Activated naive CD4-positive, alpha-beta T cell treated with anti-CD3 and anti-CD28 coated beads for 36 hours (primary cell): ENCODE measurements at regions not wholly inside any gene's neighbourhood (a gene's known extent, or its start where the extent isn't known, plus 50 kb on each side); places are given as distances from the start of the nearest gene placed in this dataset.

Experiments
- CTCF ChIA-PET: fragments of 350-600 bp; sonication (Branson Sonifier 250); formaldehyde crosslinking; loops from one replicate; lab custom pipeline; 2021; ENCODE audit warnings: antibody characterized with exemption; lab: Charles Lee
- DNase-seq: peaks from one replicate; pipeline ENCODE4 v3.0.0-alpha.2; 2020
- H3K27ac Mint-ChIP-seq: one replicate; pipeline ENCODE4 v1.8.0; 2021; ENCODE audit warnings: mild to moderate bottlenecking, mixed read lengths
- H3K27me3 Mint-ChIP-seq: one replicate; pipeline ENCODE4 v1.8.0; 2021; ENCODE audit warnings: low read depth, mixed read lengths
- H3K36me3 Mint-ChIP-seq: one replicate; pipeline ENCODE4 v1.8.0; 2021; ENCODE audit warnings: low read depth, mixed read lengths
- H3K4me1 Mint-ChIP-seq: one replicate; pipeline ENCODE4 v1.8.0; 2021; ENCODE audit warnings: low read depth, mixed read lengths
- H3K4me3 Mint-ChIP-seq: one replicate; pipeline ENCODE4 v1.8.0; 2021; ENCODE audit warnings: mild to moderate bottlenecking, moderate library complexity, mixed read lengths
- H3K9me3 Mint-ChIP-seq: one replicate; pipeline ENCODE4 v1.8.0; 2021; ENCODE audit warnings: mixed read lengths
- intact Hi-C: fragments of 100-400 bp; cut with micrococcal nuclease; formaldehyde crosslinking; loops from one replicate; pipeline ENCODE4 v1.15.1; 2023

- H3K9me3 Mint-ChIP-seq = no peaks in the 10 kb centered on the region
- no peaks in the 10 kb centered on the region for H3K36me3 Mint-ChIP-seq
- intact Hi-C loops = no loop called here
- no peak overlapping the region for H3K4me3 Mint-ChIP-seq
- H3K4me1 Mint-ChIP-seq = no peaks in the 10 kb centered on the region
- no peak overlapping the region for H3K27ac Mint-ChIP-seq
- no peak for DNase-seq
- peaks cover 17% of the 10 kb centered on the region for H3K27me3 Mint-ChIP-seq
- CTCF ChIA-PET = no interaction called here
Measured at GRCh38 chr10:3306050-3306449, 133.5 kb upstream of the PITRM1 start.

GRCh38 chr10:3295582-3296151, 123.1 kb upstream of the PITRM1 start:
- intact Hi-C loops = no loop called here
- Mint-ChIP-seq H3K36me3 (no peaks in the 10 kb centered on the region), H3K9me3 (no peaks in the 10 kb centered on the region), H3K4me3 (no peak overlapping the region), H3K27ac (no peak overlapping the region), H3K4me1 (no peaks in the 10 kb centered on the region), H3K27me3 (peaks cover 4% of the 10 kb centered on the region)
- CTCF ChIA-PET = no interaction called here
- no peak for DNase-seq

DNA sequence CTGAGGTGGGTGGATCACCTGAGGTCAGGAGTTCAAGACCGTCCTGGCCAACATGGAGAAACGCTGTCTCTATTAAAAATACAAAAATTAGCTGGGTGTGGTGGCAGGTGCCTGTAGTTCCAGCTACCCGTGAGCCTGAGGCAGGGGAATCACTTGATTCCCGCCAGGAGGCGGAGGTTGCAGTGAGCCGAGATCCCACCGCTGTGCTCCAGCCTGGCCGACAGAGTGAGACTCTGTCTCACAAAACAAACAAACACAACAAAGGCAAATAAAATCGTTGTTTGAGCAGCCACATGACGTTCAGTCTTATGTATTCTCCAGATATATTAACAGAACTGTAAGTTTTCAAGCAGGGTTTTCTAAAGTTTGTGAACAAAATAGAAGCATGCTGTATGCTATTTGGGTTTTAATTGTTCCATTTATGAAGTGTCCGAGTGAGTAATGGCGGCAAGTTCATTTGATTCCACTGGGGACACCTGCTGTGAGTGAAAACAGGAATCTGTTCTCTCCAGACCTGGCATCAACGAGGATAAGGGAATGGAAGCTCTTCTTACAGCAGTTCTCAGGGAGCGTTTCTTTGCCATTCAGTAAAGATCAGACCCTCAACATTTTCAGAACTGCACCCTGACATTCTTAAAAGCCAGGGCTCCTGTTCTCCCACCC, 122.5 kb upstream of the PITRM1 start:
- Mint-ChIP-seq H3K27ac (no peak overlapping the region), H3K4me3 (no peak overlapping the region)

GRCh38 chr10:3293581-3294431, 121.2 kb upstream of the PITRM1 start:
- Mint-ChIP-seq H3K36me3 (no peaks in the 10 kb centered on the region), H3K27ac (no peak overlapping the region), H3K4me3 (no peak overlapping the region), H3K27me3 (peaks cover 4% of the 10 kb centered on the region), H3K4me1 (no peaks in the 10 kb centered on the region), H3K9me3 (no peaks in the 10 kb centered on the region)
- DNase-seq = no peak
- CTCF ChIA-PET = no interaction called here
- intact Hi-C loops = no loop called here

More for the DNA sequence above, 122.5 kb upstream of the PITRM1 start:
- intact Hi-C loops = no loop called here
- Mint-ChIP-seq H3K4me1 (no peaks in the 10 kb centered on the region), H3K27me3 (peaks cover 4% of the 10 kb centered on the region), H3K9me3 (no peaks in the 10 kb centered on the region), H3K36me3 (no peaks in the 10 kb centered on the region)
- no peak for DNase-seq
- CTCF ChIA-PET = no interaction called here

DNA sequence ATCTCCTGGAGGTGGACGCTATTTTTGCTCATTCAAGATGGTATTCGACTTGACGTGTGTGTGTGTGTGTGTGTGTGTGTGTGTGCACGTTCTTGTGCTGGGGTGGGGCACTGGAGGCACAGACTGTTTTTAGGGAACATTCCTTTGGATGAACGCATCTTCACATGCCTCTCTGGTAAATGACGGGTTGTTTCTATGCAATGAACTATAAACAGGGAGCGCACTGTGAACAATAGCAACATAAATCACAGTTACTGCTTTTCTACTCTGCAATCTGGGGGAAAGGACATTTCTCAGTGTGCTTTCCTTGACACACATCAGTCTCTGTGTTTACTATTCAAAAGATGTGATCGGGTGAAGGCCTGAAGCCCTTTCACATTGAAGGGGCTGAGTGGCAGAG, 120.1 kb upstream of the PITRM1 start:
- Mint-ChIP-seq H3K36me3 (no peaks in the 10 kb centered on the region), H3K4me3 (no peak overlapping the region), H3K4me1 (no peaks in the 10 kb centered on the region), H3K27me3 (peaks cover 4% of the 10 kb centered on the region), H3K27ac (no peak overlapping the region), H3K9me3 (no peaks in the 10 kb centered on the region)
- intact Hi-C loops = no loop called here
- no peak for DNase-seq
- CTCF ChIA-PET = no interaction called here

DNA sequence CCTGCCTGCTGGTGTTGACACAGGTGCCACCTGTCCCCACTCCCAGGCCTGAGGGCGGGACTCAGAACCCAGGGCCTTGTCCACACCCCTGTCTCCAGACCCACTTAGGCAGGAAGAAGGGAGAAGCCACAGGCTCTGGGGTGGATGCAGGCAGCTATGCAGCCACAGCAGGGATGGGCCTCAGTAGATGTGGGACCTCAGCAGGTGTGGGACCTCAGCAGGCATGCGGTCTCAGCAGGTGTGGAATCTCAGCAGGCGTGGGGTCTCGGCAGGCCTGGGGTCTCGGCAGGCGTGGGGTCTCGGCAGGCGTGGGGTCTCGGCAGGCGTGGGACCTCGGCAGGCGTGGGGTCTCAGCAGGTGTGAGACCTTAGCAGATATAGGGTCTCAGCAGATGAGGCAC, 118.0 kb upstream of the PITRM1 start:
- H3K36me3 Mint-ChIP-seq = no peaks in the 10 kb centered on the region
- H3K9me3 Mint-ChIP-seq = no peaks in the 10 kb centered on the region
- H3K4me1 Mint-ChIP-seq = no peaks in the 10 kb centered on the region
- no peak overlapping the region for H3K27ac Mint-ChIP-seq
- no peak overlapping the region for H3K4me3 Mint-ChIP-seq
- peaks cover 2% of the 10 kb centered on the region for H3K27me3 Mint-ChIP-seq
- CTCF ChIA-PET = interaction anchor here (0.6 kb wide), 1 partner anchor 1607 kb away, joined by 3 read pairs; no protein-coding TSS in a partner anchor
- DNase-seq = no peak
- intact Hi-C loops = no loop called here

- CTCF ChIA-PET = no interaction called here
- intact Hi-C loops = no loop called here
- no peaks in the 10 kb centered on the region for H3K27me3 Mint-ChIP-seq
- no peak for DNase-seq
- no peak overlapping the region for H3K4me3 Mint-ChIP-seq
- no peaks in the 10 kb centered on the region for H3K36me3 Mint-ChIP-seq
- H3K27ac Mint-ChIP-seq = no peak overlapping the region
- no peaks in the 10 kb centered on the region for H3K9me3 Mint-ChIP-seq
- H3K4me1 Mint-ChIP-seq = no peaks in the 10 kb centered on the region
Measured at GRCh38 chr10:3287572-3288445, 115.2 kb upstream of the PITRM1 start.

DNA sequence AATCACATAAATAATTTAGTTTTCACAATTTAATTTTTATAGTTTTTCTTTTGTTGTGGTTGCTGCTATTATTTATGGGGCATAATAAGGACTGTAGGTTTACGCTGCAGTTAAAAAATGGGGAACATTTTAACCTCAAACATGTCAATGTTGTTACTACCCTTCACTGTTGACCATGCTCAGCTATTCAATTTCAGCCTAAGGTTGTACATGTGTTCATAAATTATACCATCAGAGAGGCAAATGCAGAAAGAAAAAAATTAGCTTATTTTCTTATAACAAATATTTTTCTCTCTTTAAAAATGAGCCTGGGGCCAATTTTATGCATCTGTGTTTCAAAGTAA, 110.1 kb upstream of the PITRM1 start:
- Mint-ChIP-seq H3K27me3 (no peaks in the 10 kb centered on the region), H3K9me3 (no peaks in the 10 kb centered on the region), H3K36me3 (no peaks in the 10 kb centered on the region), H3K27ac (no peak overlapping the region), H3K4me1 (no peaks in the 10 kb centered on the region), H3K4me3 (no peak overlapping the region)
- CTCF ChIA-PET = no interaction called here
- DNase-seq = no peak
- intact Hi-C loops = no loop called here

GRCh38 chr10:3281941-3282673, 109.5 kb upstream of the PITRM1 start:
- no peak for DNase-seq
- CTCF ChIA-PET = no interaction called here
- Mint-ChIP-seq H3K27ac (no peak overlapping the region), H3K4me1 (no peaks in the 10 kb centered on the region), H3K9me3 (no peaks in the 10 kb centered on the region), H3K27me3 (peaks cover 3% of the 10 kb centered on the region), H3K4me3 (no peak overlapping the region), H3K36me3 (no peaks in the 10 kb centered on the region)
- intact Hi-C loops = no loop called here

DNA sequence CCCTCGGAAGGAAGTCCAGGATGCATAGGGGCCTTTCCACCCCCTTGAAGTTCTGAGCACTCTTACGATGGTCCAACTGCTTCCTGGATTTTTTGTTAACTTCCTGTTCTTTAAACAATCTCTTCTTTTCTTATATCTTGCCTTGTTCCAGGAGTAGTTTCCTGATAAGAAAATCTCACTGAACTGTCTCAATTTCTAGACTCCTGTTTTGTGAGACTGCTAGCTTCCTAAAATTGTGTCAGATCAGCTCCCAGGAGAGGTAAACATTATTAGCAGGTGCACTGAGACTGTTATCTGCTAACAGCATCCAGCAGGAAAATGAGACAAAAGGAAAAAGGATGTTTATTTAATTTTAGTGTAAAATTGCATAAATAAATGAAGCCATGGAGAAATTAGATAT, 106.2 kb upstream of the PITRM1 start:
- H3K4me3 Mint-ChIP-seq = no peak overlapping the region
- H3K36me3 Mint-ChIP-seq = no peaks in the 10 kb centered on the region
- H3K4me1 Mint-ChIP-seq = no peaks in the 10 kb centered on the region
- no peak for DNase-seq
- no peaks in the 10 kb centered on the region for H3K9me3 Mint-ChIP-seq
- intact Hi-C loops = no loop called here
- CTCF ChIA-PET = no interaction called here
- no peak overlapping the region for H3K27ac Mint-ChIP-seq
- H3K27me3 Mint-ChIP-seq = peaks cover 3% of the 10 kb centered on the region

DNA sequence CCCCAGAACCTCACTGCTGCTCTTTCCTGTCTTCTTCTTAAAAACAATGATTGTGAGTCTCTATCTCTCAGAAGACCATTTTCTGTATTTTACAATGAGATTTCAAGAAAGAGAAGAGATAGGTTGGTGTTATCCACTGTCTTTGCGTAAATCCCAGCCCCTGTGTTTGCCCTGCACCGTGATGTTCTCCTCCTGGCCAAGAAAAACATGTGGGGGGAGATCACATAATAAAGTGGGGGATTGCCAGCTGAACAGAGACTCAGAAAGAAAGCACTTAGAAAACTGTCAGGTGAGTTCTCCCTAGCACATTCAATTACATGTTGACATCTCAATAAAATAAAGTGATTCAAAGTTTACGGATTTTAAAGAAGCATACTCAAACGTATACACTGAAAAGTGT, 105.0 kb upstream of the PITRM1 start:
- no peak overlapping the region for H3K27ac Mint-ChIP-seq
- CTCF ChIA-PET = no interaction called here
- H3K27me3 Mint-ChIP-seq = peaks cover 3% of the 10 kb centered on the region
- DNase-seq = no peak
- H3K36me3 Mint-ChIP-seq = no peaks in the 10 kb centered on the region
- no peaks in the 10 kb centered on the region for H3K9me3 Mint-ChIP-seq
- H3K4me1 Mint-ChIP-seq = no peaks in the 10 kb centered on the region
- intact Hi-C loops = no loop called here
- H3K4me3 Mint-ChIP-seq = no peak overlapping the region

DNA sequence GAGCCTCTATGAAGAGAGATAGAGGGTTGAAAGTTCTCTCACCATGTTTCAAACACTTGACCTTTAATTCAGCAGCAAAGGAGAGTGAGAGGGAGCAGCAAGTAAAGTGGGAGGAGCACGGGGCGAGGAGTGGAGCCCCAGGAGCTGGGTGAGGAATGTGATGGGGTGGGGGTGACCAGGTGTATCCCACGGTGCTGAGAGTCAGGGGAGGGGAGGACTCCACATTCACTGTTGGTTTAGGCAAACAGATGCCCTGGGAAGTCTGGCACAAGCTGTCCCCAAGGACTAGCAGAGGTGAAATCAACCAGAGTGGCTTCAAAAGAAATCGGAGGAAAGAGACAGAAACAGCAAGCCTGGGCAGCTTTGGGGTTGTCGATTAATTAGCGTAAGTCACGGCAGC, 101.8 kb upstream of the PITRM1 start:
- CTCF ChIA-PET = no interaction called here
- no peaks in the 10 kb centered on the region for H3K4me1 Mint-ChIP-seq
- intact Hi-C loops = no loop called here
- H3K36me3 Mint-ChIP-seq = no peaks in the 10 kb centered on the region
- H3K27me3 Mint-ChIP-seq = peaks cover 6% of the 10 kb centered on the region
- DNase-seq = no peak
- H3K9me3 Mint-ChIP-seq = no peaks in the 10 kb centered on the region
- no peak overlapping the region for H3K27ac Mint-ChIP-seq
- H3K4me3 Mint-ChIP-seq = no peak overlapping the region
